ENCODE measurements at regions not wholly inside any gene's neighbourhood (a gene's known extent, or its start where the extent isn't known, plus 50 kb on each side); places are given as distances from the start of the nearest gene placed in this dataset.

DNA sequence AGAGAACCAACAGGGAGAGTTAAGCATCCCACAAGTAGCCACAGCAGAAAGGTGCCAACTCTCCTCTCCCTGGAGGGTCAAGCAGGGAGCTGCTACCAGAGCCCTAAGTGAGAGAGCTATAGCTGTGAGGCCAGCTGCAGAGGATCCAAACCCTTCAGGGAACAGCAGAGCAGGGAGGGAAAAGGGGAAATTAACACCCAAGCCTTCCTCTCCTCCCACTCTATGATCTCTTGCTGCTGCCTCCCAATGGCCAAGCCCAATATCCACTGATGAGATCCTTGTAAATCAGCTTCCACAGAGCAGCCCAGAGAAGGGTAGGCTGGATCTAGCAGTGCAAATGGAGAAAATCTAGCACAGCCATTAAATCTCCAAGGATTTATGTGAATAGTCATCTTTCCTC lies 68.2 kb upstream of the THBS1 start:
- no peak for TF ChIP-seq POLR2A (IDR thresholded peaks at IDR 0.05; ENCODE audit: low read depth, low read length)
- TF ChIP-seq, protein P1, sequence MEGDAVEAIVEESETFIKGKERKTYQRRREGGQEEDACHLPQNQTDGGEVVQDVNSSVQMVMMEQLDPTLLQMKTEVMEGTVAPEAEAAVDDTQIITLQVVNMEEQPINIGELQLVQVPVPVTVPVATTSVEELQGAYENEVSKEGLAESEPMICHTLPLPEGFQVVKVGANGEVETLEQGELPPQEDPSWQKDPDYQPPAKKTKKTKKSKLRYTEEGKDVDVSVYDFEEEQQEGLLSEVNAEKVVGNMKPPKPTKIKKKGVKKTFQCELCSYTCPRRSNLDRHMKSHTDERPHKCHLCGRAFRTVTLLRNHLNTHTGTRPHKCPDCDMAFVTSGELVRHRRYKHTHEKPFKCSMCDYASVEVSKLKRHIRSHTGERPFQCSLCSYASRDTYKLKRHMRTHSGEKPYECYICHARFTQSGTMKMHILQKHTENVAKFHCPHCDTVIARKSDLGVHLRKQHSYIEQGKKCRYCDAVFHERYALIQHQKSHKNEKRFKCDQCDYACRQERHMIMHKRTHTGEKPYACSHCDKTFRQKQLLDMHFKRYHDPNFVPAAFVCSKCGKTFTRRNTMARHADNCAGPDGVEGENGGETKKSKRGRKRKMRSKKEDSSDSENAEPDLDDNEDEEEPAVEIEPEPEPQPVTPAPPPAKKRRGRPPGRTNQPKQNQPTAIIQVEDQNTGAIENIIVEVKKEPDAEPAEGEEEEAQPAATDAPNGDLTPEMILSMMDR (IDR thresholded peaks at IDR 0.05; ENCODE audit: extremely low read depth in 1 of 2, insufficient read depth in 1 of 2, low read depth in 1 of 2, low read length in 2 of 2): no peak

Measured in endothelial cell of umbilical vein (primary cell).